Activated CD4-positive, alpha-beta T cell treated with anti-CD3 and anti-CD28 coated beads, Interleukin-2, amount 10 ng/mL, durations not matched to agents 24 days and 14 days (primary cell): ENCODE measurements at regions not wholly inside any gene's neighbourhood (a gene's known extent, or its start where the extent isn't known, plus 50 kb on each side); places are given as distances from the start of the nearest gene placed in this dataset.
"Not testable (repeated sequence)": the region's sequence is repeated elsewhere in the genome, so short reads cannot be mapped to it uniquely, and the experiment has no call there.

Source experiments
- DNase-seq: peaks from one replicate; pipeline ENCODE4 v3.0.0; 2022
- H3K27ac Mint-ChIP-seq: one replicate; pipeline ENCODE4 v1.8.0; 2022; ENCODE audit warnings: mild to moderate bottlenecking, mixed read lengths
- H3K27me3 Mint-ChIP-seq: one replicate; pipeline ENCODE4 v1.8.0; 2022; ENCODE audit warnings: mixed read lengths
- H3K36me3 Mint-ChIP-seq: one replicate; pipeline ENCODE4 v1.8.0; 2022; ENCODE audit warnings: low read depth, mild to moderate bottlenecking, mixed read lengths
- H3K4me1 Mint-ChIP-seq: one replicate; pipeline ENCODE4 v1.8.0; 2021; ENCODE audit warnings: mixed read lengths
- H3K4me3 Mint-ChIP-seq: one replicate; pipeline ENCODE4 v1.8.0; 2022; ENCODE audit warnings: mild to moderate bottlenecking, moderate library complexity, mixed read lengths
- H3K9me3 Mint-ChIP-seq: one replicate; pipeline ENCODE4 v1.8.0; 2021; ENCODE audit warnings: mixed read lengths
- intact Hi-C: fragments of 100-400 bp; cut with micrococcal nuclease; formaldehyde crosslinking; loops from one replicate; pipeline ENCODE4 v1.15.1; 2023

GRCh38 chr12:85600841-85601240 lies 235.4 kb downstream of the RASSF9 start:
- Mint-ChIP-seq H3K27me3 (no peaks in the 10 kb centered on the region), H3K4me1 (no peaks in the 10 kb centered on the region), H3K9me3 (no peaks in the 10 kb centered on the region), H3K27ac (no peak overlapping the region), H3K4me3 (no peak overlapping the region), H3K36me3 (no peaks in the 10 kb centered on the region)
- intact Hi-C loops, result no loop called here
- no peak for DNase-seq

GRCh38 chr12:85603556-85603955 lies 232.7 kb downstream of the RASSF9 start:
- intact Hi-C loops, result no loop called here
- no peak overlapping the region for H3K4me3 Mint-ChIP-seq
- H3K36me3 Mint-ChIP-seq, result no peaks in the 10 kb centered on the region
- H3K4me1 Mint-ChIP-seq, result no peaks in the 10 kb centered on the region
- H3K9me3 Mint-ChIP-seq, result no peaks in the 10 kb centered on the region
- DNase-seq, result no peak
- no peak overlapping the region for H3K27ac Mint-ChIP-seq
- H3K27me3 Mint-ChIP-seq, result no peaks in the 10 kb centered on the region

GRCh38 chr12:85606455-85606854 lies 229.8 kb downstream of the RASSF9 start:
- intact Hi-C loops, result no loop called here
- DNase-seq, result no peak
- Mint-ChIP-seq H3K27ac (no peak overlapping the region), H3K4me3 (no peak overlapping the region), H3K27me3 (no peaks in the 10 kb centered on the region), H3K36me3 (no peaks in the 10 kb centered on the region), H3K4me1 (no peaks in the 10 kb centered on the region), H3K9me3 (no peaks in the 10 kb centered on the region)

- H3K4me1 Mint-ChIP-seq, result no peaks in the 10 kb centered on the region
- intact Hi-C loops, result no loop called here
- H3K36me3 Mint-ChIP-seq, result no peaks in the 10 kb centered on the region
- DNase-seq, result no peak
- no peak overlapping the region for H3K27ac Mint-ChIP-seq
- H3K4me3 Mint-ChIP-seq, result no peak overlapping the region
- no peaks in the 10 kb centered on the region for H3K27me3 Mint-ChIP-seq
- H3K9me3 Mint-ChIP-seq, result no peaks in the 10 kb centered on the region
These were observed 226.4 kb downstream of the RASSF9 start for GRCh38 chr12:85609778-85610177.

- no peaks in the 10 kb centered on the region for H3K27me3 Mint-ChIP-seq
- no peaks in the 10 kb centered on the region for H3K36me3 Mint-ChIP-seq
- intact Hi-C loops, result no loop called here
- H3K9me3 Mint-ChIP-seq, result no peaks in the 10 kb centered on the region
- no peak overlapping the region for H3K4me3 Mint-ChIP-seq
- no peak overlapping the region for H3K27ac Mint-ChIP-seq
- DNase-seq, result no peak
- H3K4me1 Mint-ChIP-seq, result no peaks in the 10 kb centered on the region
These were observed 226.0 kb downstream of the RASSF9 start for GRCh38 chr12:85610194-85610593.

GRCh38 chr12:85616201-85616600 lies 220.0 kb downstream of the RASSF9 start:
- no peak for DNase-seq
- Mint-ChIP-seq H3K36me3 (no peaks in the 10 kb centered on the region), H3K27me3 (no peaks in the 10 kb centered on the region), H3K27ac (no peak overlapping the region), H3K4me3 (no peak overlapping the region), H3K4me1 (no peaks in the 10 kb centered on the region), H3K9me3 (no peaks in the 10 kb centered on the region)
- intact Hi-C loops, result no loop called here

GRCh38 chr12:85617307-85618091 lies 218.7 kb downstream of the RASSF9 start:
- no peaks in the 10 kb centered on the region for H3K4me1 Mint-ChIP-seq
- H3K9me3 Mint-ChIP-seq, result no peaks in the 10 kb centered on the region
- no peak for DNase-seq
- H3K36me3 Mint-ChIP-seq, result no peaks in the 10 kb centered on the region
- H3K27ac Mint-ChIP-seq, result no peak overlapping the region
- H3K4me3 Mint-ChIP-seq, result no peak overlapping the region
- intact Hi-C loops, result no loop called here
- H3K27me3 Mint-ChIP-seq, result no peaks in the 10 kb centered on the region

- no peaks in the 10 kb centered on the region for H3K4me1 Mint-ChIP-seq
- intact Hi-C loops, result no loop called here
- DNase-seq, result no peak
- H3K27ac Mint-ChIP-seq, result no peak overlapping the region
- no peak overlapping the region for H3K4me3 Mint-ChIP-seq
- H3K27me3 Mint-ChIP-seq, result no peaks in the 10 kb centered on the region
- no peaks in the 10 kb centered on the region for H3K9me3 Mint-ChIP-seq
- no peaks in the 10 kb centered on the region for H3K36me3 Mint-ChIP-seq
These were observed 215.2 kb downstream of the RASSF9 start for GRCh38 chr12:85621041-85621440.

- no peaks in the 10 kb centered on the region for H3K4me1 Mint-ChIP-seq
These were observed 212.4 kb downstream of the RASSF9 start for GRCh38 chr12:85623763-85624162.

GRCh38 chr12:85625467-85625866 lies 210.7 kb downstream of the RASSF9 start:
- intact Hi-C loops, result no loop called here
- Mint-ChIP-seq H3K9me3 (peaks cover 3% of the 10 kb centered on the region), H3K4me3 (no peak overlapping the region), H3K4me1 (no peaks in the 10 kb centered on the region), H3K27me3 (no peaks in the 10 kb centered on the region), H3K36me3 (no peaks in the 10 kb centered on the region), H3K27ac (no peak overlapping the region)
- no peak for DNase-seq

More at GRCh38 chr12:85623763-85624162, 212.4 kb downstream of the RASSF9 start:
- Mint-ChIP-seq H3K27me3 (no peaks in the 10 kb centered on the region), H3K36me3 (no peaks in the 10 kb centered on the region), H3K9me3 (peaks cover 3% of the 10 kb centered on the region), H3K27ac (no peak overlapping the region), H3K4me3 (no peak overlapping the region)
- no peak for DNase-seq
- intact Hi-C loops, result no loop called here

- Mint-ChIP-seq H3K36me3 (no peaks in the 10 kb centered on the region), H3K4me1 (no peaks in the 10 kb centered on the region), H3K27ac (no peak overlapping the region), H3K27me3 (no peaks in the 10 kb centered on the region), H3K9me3 (peaks cover 3% of the 10 kb centered on the region), H3K4me3 (no peak overlapping the region)
- intact Hi-C loops, result no loop called here
- no peak for DNase-seq
These were observed 210.0 kb downstream of the RASSF9 start for GRCh38 chr12:85626001-85626783.

GRCh38 chr12:85626784-85627171 lies 209.4 kb downstream of the RASSF9 start:
- peaks cover 3% of the 10 kb centered on the region for H3K9me3 Mint-ChIP-seq
- no peak for DNase-seq
- H3K36me3 Mint-ChIP-seq, result no peaks in the 10 kb centered on the region
- H3K27ac Mint-ChIP-seq, result no peak overlapping the region
- no peaks in the 10 kb centered on the region for H3K4me1 Mint-ChIP-seq
- no peaks in the 10 kb centered on the region for H3K27me3 Mint-ChIP-seq
- no peak overlapping the region for H3K4me3 Mint-ChIP-seq
- intact Hi-C loops, result no loop called here

GRCh38 chr12:85627584-85627983 lies 208.6 kb downstream of the RASSF9 start:
- no peaks in the 10 kb centered on the region for H3K4me1 Mint-ChIP-seq
- DNase-seq, result no peak
- intact Hi-C loops, result no loop called here
- no peak overlapping the region for H3K27ac Mint-ChIP-seq
- no peak overlapping the region for H3K4me3 Mint-ChIP-seq
- H3K27me3 Mint-ChIP-seq, result no peaks in the 10 kb centered on the region
- no peaks in the 10 kb centered on the region for H3K36me3 Mint-ChIP-seq
- H3K9me3 Mint-ChIP-seq, result peaks cover 3% of the 10 kb centered on the region

GRCh38 chr12:85628562-85628961 lies 207.6 kb downstream of the RASSF9 start:
- H3K36me3 Mint-ChIP-seq, H3K9me3 Mint-ChIP-seq, intact Hi-C loops, H3K27ac Mint-ChIP-seq, DNase-seq, H3K4me1 Mint-ChIP-seq, H3K4me3 Mint-ChIP-seq, H3K27me3 Mint-ChIP-seq: not testable (repeated sequence)
